K562 (cell line): ENCODE measurements at regions not wholly inside any gene's neighbourhood (a gene's known extent, or its start where the extent isn't known, plus 50 kb on each side); places are given as distances from the start of the nearest gene placed in this dataset.

ENCODE experiments used
- ATAC-seq: fragments of 200-7000 bp; cut with Tn5 transposase; 3 replicates; pipeline ENCODE4 v1.9.1; 2020; ENCODE audit warnings: moderate library complexity
- BruUV-seq: library from RNA; stranded (reverse); fragments of 400-500 nt; replicated peaks from 2 replicates; lab custom pipeline; 2021; lab: Mats Ljungman, UMichigan
- CTCF ChIA-PET: fragments of 300-600 bp; formaldehyde crosslinking; extraction: SDS; loops from one replicate; lab custom pipeline; 2021; ENCODE audit warnings: low intra/inter-chr PET ratio; lab: Yijun Ruan, JAX
- POLR2A ChIA-PET: fragments of 300-600, 350-650 bp; sonication (Branson Sonifier 250); formaldehyde crosslinking; extraction: SDS; loops from one replicate; lab custom pipeline; 2021; ENCODE audit warnings: antibody characterized with exemption, inconsistent platforms; lab: Yijun Ruan, JAX
- DNase-seq, 4 experiments: peaks; one replicate each; pipeline versions ENCODE4 v3.0.0 to v3.0.0-alpha.2; 2011 to 2018; ENCODE audit warnings: low spot score in 3 of 4, mixed read lengths in 3 of 4; ENCODE audit errors: extremely low read depth in 1 of 4
- FAIRE-seq: peaks from 2 replicates; lab custom pipeline; 2011; peaks lifted over from hg19 to GRCh38; lab: Jason Lieb, UNC
- H2AFZ ChIP-seq: 2 replicates; pipeline ENCODE4 v1.6.0; 2011; ENCODE audit warnings: low read depth, low read length, control low read depth, inconsistent platforms
- H3K27ac ChIP-seq: fragments of 200-600 bp; 3 replicates; pipeline ENCODE4 v1.8.0; 2011; ENCODE audit warnings: low read depth, mild to moderate bottlenecking, control low read depth, inconsistent platforms, low read length, moderate library complexity, mixed read lengths; ENCODE audit errors: extremely low read depth
- H3K27me3 ChIP-seq, 2 experiments: fragments of 300-600 bp in 1 of 2; 2 replicates in 1 of 2; 3 replicates in 1 of 2; pipeline versions ENCODE4 v1.6.0 to v1.8.0; 2011; ENCODE audit warnings: inconsistent platforms in 2 of 2, low read length in 2 of 2, mild to moderate bottlenecking in 1 of 2, mixed read lengths in 1 of 2, moderate library complexity in 1 of 2; ENCODE audit not compliant: control insufficient read depth in 2 of 2, insufficient read depth in 2 of 2
- H3K36me3 ChIP-seq: fragments of 300-600 bp; 3 replicates; pipeline ENCODE4 v1.8.0; 2011; ENCODE audit warnings: mild to moderate bottlenecking, low read length, inconsistent platforms; ENCODE audit not compliant: control insufficient read depth, insufficient read depth
- H3K4me1 ChIP-seq, 2 experiments: fragments of 200-600 bp in 1 of 2; replicated peaks in 1 of 2; 2 replicates in 1 of 2; 3 replicates in 1 of 2; pipeline versions ENCODE4 v1.5.1 to v1.8.0; 2011; ENCODE audit warnings: inconsistent platforms in 2 of 2, low read length in 2 of 2, mild to moderate bottlenecking in 1 of 2, mixed read lengths in 1 of 2, moderate library complexity in 1 of 2; ENCODE audit not compliant: control insufficient read depth in 2 of 2, insufficient read depth in 2 of 2
- H3K4me2 ChIP-seq: 2 replicates; pipeline ENCODE4 v1.6.1; 2011; ENCODE audit warnings: low read length, control low read depth, inconsistent platforms, mixed read lengths; ENCODE audit not compliant: insufficient read depth
- H3K4me3 ChIP-seq: fragments of 200-600 bp; sonication (generic), shearing (Covaris generic); 2 replicates; pipeline ENCODE4 v1.5.1; 2016; ENCODE audit warnings: control low read depth, inconsistent platforms
- H3K79me2 ChIP-seq: fragments of 200-600 bp; 3 replicates; pipeline ENCODE4 v1.8.0; 2011; ENCODE audit warnings: low read length, inconsistent platforms; ENCODE audit not compliant: control insufficient read depth, insufficient read depth
- H3K9ac ChIP-seq, 2 experiments: 2 replicates each; pipeline versions ENCODE4 v1.6.0 to v1.6.1; 2011; ENCODE audit warnings: low read depth in 2 of 2, low read length in 2 of 2, control low read depth in 1 of 2, inconsistent platforms in 1 of 2, mild to moderate bottlenecking in 1 of 2, mixed read lengths in 1 of 2; ENCODE audit not compliant: insufficient read depth in 1 of 2
- H3K9me1 ChIP-seq: one replicate; pipeline ENCODE4 v1.6.0; 2011; ENCODE audit warnings: inconsistent platforms, mild to moderate bottlenecking, low read length, moderate library complexity; ENCODE audit not compliant: control insufficient read depth, insufficient read depth
- H3K9me3 ChIP-seq: replicated peaks from 2 replicates; pipeline ENCODE4 v1.5.1; 2011; ENCODE audit warnings: low read depth, low read length, inconsistent platforms; ENCODE audit not compliant: control insufficient read depth, insufficient read depth
- H4K20me1 ChIP-seq: replicated peaks from 2 replicates; pipeline ENCODE4 v1.6.1; 2011; ENCODE audit warnings: low read length, inconsistent platforms, mixed read lengths; ENCODE audit not compliant: control insufficient read depth, insufficient read depth
- BACH1 ChIP-seq: fragments of 200-800 bp; sonication (Bioruptor generic); IDR thresholded peaks from 2 replicates; pipeline ENCODE4 v1.6.1; 2016; ENCODE audit warnings: missing genetic modification characterization, missing compliant biosample characterization
- BCLAF1 ChIP-seq, 2 experiments: fragments of 450-650 bp in 1 of 2; IDR thresholded peaks; 2 replicates each; pipeline ENCODE4 v1.6.1; 2011 to 2017; ENCODE audit warnings: low read depth in 2 of 2, antibody characterized with exemption in 1 of 2, borderline replicate concordance in 1 of 2, low read length in 1 of 2, mild to moderate bottlenecking in 1 of 2, mixed read lengths in 1 of 2; ENCODE audit not compliant: control insufficient read depth in 1 of 2
- CUX1 ChIP-seq: fragments of 200-800 bp; sonication (Bioruptor generic); IDR thresholded peaks from 2 replicates; pipeline ENCODE4 v1.6.1; 2016; ENCODE audit warnings: missing genetic modification characterization, missing compliant biosample characterization
- DACH1 ChIP-seq: fragments of 450-650 bp; IDR thresholded peaks from 2 replicates; pipeline ENCODE4 v1.6.1; 2018; ENCODE audit not compliant: partially characterized antibody
- JUNB ChIP-seq: fragments of 450-650 bp; formaldehyde crosslinking; conservative IDR thresholded peaks from 2 replicates; pipeline ENCODE4 v1.4.0; 2020; ENCODE audit warnings: mild to moderate bottlenecking
- RAD51 ChIP-seq: fragments of 450-650 bp; IDR thresholded peaks from 2 replicates; pipeline ENCODE4 v1.7.1; 2016; ENCODE audit warnings: low read depth, mild to moderate bottlenecking, borderline replicate concordance
- SPI1 ChIP-seq: IDR thresholded peaks from 2 replicates; pipeline ENCODE4 v1.6.1; 2011; ENCODE audit warnings: low read depth, low read length, control low read depth, borderline replicate concordance
- TBL1XR1 ChIP-seq, 2 experiments: IDR thresholded peaks; 2 replicates each; pipeline ENCODE4 v1.6.1; 2012; ENCODE audit warnings: improper control_type of control experiment in 2 of 2, low read length in 2 of 2, mild to moderate bottlenecking in 1 of 2
- TGIF2 ChIP-seq: sonication (generic); formaldehyde crosslinking; IDR thresholded peaks from 2 replicates; pipeline ENCODE4 v1.8.1; 2022; ENCODE audit warnings: mild to moderate bottlenecking, missing genetic modification reagents, moderate library complexity
- USF1 ChIP-seq: sonication (generic); formaldehyde crosslinking; IDR thresholded peaks from 2 replicates; pipeline ENCODE4 v1.9.0; 2022; ENCODE audit warnings: mild to moderate bottlenecking, missing genetic modification reagents
- ZNF133 ChIP-seq: fragments of 250-450 bp; sonication (Bioruptor Pico); IDR thresholded peaks from 2 replicates; pipeline ENCODE4 v1.4.0; 2020; ENCODE audit warnings: mild to moderate bottlenecking
- ZNF311 ChIP-seq: fragments of 250-450 bp; sonication (Bioruptor Pico); IDR thresholded peaks from 2 replicates; pipeline ENCODE4 v1.4.0; 2020; ENCODE audit warnings: mild to moderate bottlenecking, moderate library complexity
- ZNF668 ChIP-seq: fragments of 250-450 bp; sonication (Bioruptor Pico); IDR thresholded peaks from 2 replicates; pipeline ENCODE4 v1.8.0; 2022; ENCODE audit warnings: mild to moderate bottlenecking, inconsistent platforms
- ZNF780A ChIP-seq: fragments of 250-450 bp; sonication (Bioruptor Pico); IDR thresholded peaks from 2 replicates; pipeline ENCODE4 v1.5.0; 2021; ENCODE audit warnings: mild to moderate bottlenecking
- WGBS: fragments of 100-300 bp; shearing (Covaris generic); methylation state at CpG from one replicate; pipeline ENCODE4 v1.1.6; 2016; ENCODE audit warnings: low coverage, mixed read lengths; ENCODE audit not compliant: insufficient coverage; ENCODE audit errors: missing lambda C conversion rate; 5-methylcytosine and 5-hydroxymethylcytosine counted together
- in situ Hi-C: fragments of 300-500 bp; cut with MboI; formaldehyde crosslinking; loops from 4 replicates; pipeline ENCODE4 v1.15.0; 2018; ENCODE audit warnings: inconsistent platforms, mixed read lengths
- intact Hi-C: fragments of 100-400 bp; cut with micrococcal nuclease; formaldehyde crosslinking; loops from 2 replicates; pipeline ENCODE4 v1.14.2; 2022

GRCh38 chr5:58913406-58913990, 330.6 kb downstream of the RAB3C start:
- H3K9me3 ChIP-seq: no peaks in the 10 kb centered on the region
- ATAC-seq: no peak
- no peak overlapping the region for H3K4me2 ChIP-seq
- DNase-seq: no peak
- no peaks in the 10 kb centered on the region for H4K20me1 ChIP-seq
- H3K79me2 ChIP-seq: no peaks in the 10 kb centered on the region
- intact Hi-C loops (no loop called here), in situ Hi-C loops (no loop called here)
- no peaks in the 10 kb centered on the region for H3K36me3 ChIP-seq
- TF ChIP-seq CUX1 (no peak), BACH1 (tag) (no peak), ZNF668 (CRISPR knock-in tag) (no peak), USF1 (no peak), JUNB (CRISPR knock-in tag) (no peak), TGIF2 (no peak), ZNF133 (CRISPR knock-in tag) (no peak), SPI1 (no peak), ZNF780A (CRISPR knock-in tag) (no peak), BCLAF1 (IDR thresholded peaks at IDR 0.05; ENCODE audit: borderline replicate concordance in 1 of 2, control insufficient read depth in 1 of 2, low read depth in 2 of 2, low read length in 1 of 2) (no peak), TBL1XR1 (IDR thresholded peaks at IDR 0.05; ENCODE audit: low read length in 2 of 2) (no peak), ZNF311 (no peak), DACH1 (no peak), RAD51 (no peak)
- ChIA-PET CTCF (no interaction called here), POLR2A (no interaction called here)
- H3K9me1 ChIP-seq: no peaks in the 10 kb centered on the region
- no peak overlapping the region for H3K9ac ChIP-seq
- no peaks in the 10 kb centered on the region for H3K27me3 ChIP-seq
- no peak overlapping the region for H3K4me3 ChIP-seq
- BruUV-seq: no TSS peak
- WGBS: 0% methylated on average over 1 of the region's 6 CpGs
- no peak overlapping the region for H3K27ac ChIP-seq
- H3K4me1 ChIP-seq: no peaks in the 10 kb centered on the region
- no peak overlapping the region for H2AFZ ChIP-seq
- no peak for FAIRE-seq
